ENCODE measurements at regions not wholly inside any gene's neighbourhood (a gene's known extent, or its start where the extent isn't known, plus 50 kb on each side); places are given as distances from the start of the nearest gene placed in this dataset.

- DNase-seq, result no peak
- no peak for TF ChIP-seq CTCF (IDR thresholded peaks at IDR 0.05)
- 68 to 74% methylated on average over 3 of the region's 3 CpGs for WGBS, 2 donors
- H3K4me1 ChIP-seq, result peaks cover 0 to 10% (median 0%) of the 10 kb centered on the region in 3 donors
- no peak overlapping the region for H3K4me3 ChIP-seq
- no peaks in the 10 kb centered on the region for H3K36me3 ChIP-seq
- no peak for FAIRE-seq
- no peaks in the 10 kb centered on the region for H3K27me3 ChIP-seq
- intact Hi-C loops (cut with DNase I), result no loop called here
- ATAC-seq, result no peak
- no peak overlapping the region for H3K27ac ChIP-seq
- H3K9me3 ChIP-seq, result no peaks in the 10 kb centered on the region
These were observed 331.3 kb upstream of the SNX7 start for GRCh38 chr1:98330224-98330623.

DNA sequence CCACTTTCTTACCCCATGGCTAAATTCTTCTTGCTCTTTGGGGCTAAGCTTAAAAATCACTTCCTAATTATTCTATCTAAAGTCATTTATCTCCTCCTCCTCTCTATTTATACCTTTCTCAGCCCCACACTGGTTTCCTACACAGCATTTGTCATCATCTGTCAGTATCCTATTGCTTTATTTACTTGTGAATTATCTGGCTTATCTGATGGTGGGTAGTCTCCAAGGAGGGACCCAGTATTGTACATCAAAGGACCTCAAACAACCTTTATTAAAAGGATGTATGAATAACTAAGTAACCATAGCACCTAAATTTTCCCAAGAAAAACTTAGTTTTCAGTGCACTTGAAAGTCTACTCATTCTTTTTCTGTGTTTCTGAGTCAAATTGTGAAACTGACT, 332.7 kb upstream of the SNX7 start:
- DNase-seq (no peak), FAIRE-seq (no peak), ATAC-seq (no peak)
- Histone ChIP-seq H3K27me3 (no peaks in the 10 kb centered on the region), H3K4me3 (no peak overlapping the region), H3K4me1 (peaks cover 0 to 10% (median 0%) of the 10 kb centered on the region in 3 donors), H3K36me3 (no peaks in the 10 kb centered on the region), H3K9me3 (no peaks in the 10 kb centered on the region), H3K27ac (no peak overlapping the region)
- intact Hi-C loops (cut with DNase I), result no loop called here
- no peak for TF ChIP-seq CTCF (IDR thresholded peaks at IDR 0.05)

DNA sequence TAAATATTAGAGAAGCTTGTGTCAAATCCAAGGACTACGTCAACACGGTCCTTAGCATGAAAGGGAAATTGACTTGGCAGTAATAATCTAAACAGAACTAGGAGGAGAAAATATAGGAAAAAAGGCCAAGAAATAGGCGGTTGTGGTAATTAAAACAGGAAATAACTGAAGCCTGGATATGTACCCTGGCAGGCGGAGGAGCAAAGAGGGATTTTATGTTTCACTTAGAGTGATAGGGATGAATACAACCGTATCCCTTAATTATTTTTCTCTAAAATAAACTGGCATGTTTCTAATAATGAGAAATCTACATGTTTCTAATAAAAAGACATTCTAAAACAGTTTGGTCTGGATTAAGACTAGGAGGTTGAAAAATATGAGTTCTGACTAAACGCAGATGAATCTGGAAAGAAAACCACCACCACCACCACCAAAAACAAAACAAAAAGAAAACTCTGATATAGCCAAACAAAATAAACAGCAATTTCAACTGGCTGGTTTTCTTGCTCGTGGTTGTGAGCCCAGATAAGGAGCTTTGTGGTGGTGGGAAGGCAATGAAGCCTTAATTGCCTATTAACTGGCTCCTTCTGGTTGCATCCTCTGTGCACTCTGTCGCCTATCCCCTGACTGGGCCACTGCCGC, 334.2 kb upstream of the SNX7 start:
- TF ChIP-seq CTCF (IDR thresholded peaks at IDR 0.05), result no peak
- Histone ChIP-seq H3K36me3 (no peaks in the 10 kb centered on the region), H3K4me3 (no peak overlapping the region), H3K4me1 (peaks cover 0 to 10% (median 0%) of the 10 kb centered on the region in 3 donors), H3K9me3 (no peaks in the 10 kb centered on the region), H3K27ac (no peak overlapping the region), H3K27me3 (no peaks in the 10 kb centered on the region)
- intact Hi-C loops (cut with DNase I), result no loop called here
- no peak for FAIRE-seq
- whole genome bisulfite sequencing, 2 donors, result 61 to 67% methylated on average over 9 of the region's 9 CpGs
- ATAC-seq, result no peak
- no peak for DNase-seq

- FAIRE-seq, result no peak
- ATAC-seq, result peak; percentile 53 to 78 (median 65)
These were observed 335.7 kb upstream of the SNX7 start for GRCh38 chr1:98325646-98326440.

More at GRCh38 chr1:98325646-98326440, 335.7 kb upstream of the SNX7 start:
- WGBS, 2 donors, result 42 to 46% methylated on average over 7 of the region's 7 CpGs
- no peaks in the 10 kb centered on the region for H3K27me3 ChIP-seq
- H3K36me3 ChIP-seq, result no peaks in the 10 kb centered on the region
- no peak for TF ChIP-seq CTCF (IDR thresholded peaks at IDR 0.05)
- no peaks in the 10 kb centered on the region for H3K9me3 ChIP-seq
- peak in 5 of 6 donors; percentile 11 to 71 (median 58) for DNase-seq
- H3K27ac ChIP-seq, result no peak overlapping the region
- intact Hi-C loops (cut with DNase I), result no loop called here
- H3K4me3 ChIP-seq, result no peak overlapping the region
- H3K4me1 ChIP-seq, result peaks cover 0 to 10% (median 0%) of the 10 kb centered on the region in 3 donors

Data from pancreas (tissue), 10 donors.